ENCODE measurements at regions not wholly inside any gene's neighbourhood (a gene's known extent, or its start where the extent isn't known, plus 50 kb on each side); places are given as distances from the start of the nearest gene placed in this dataset.

- TF ChIP-seq CTCF (IDR thresholded peaks at IDR 0.05; ENCODE audit: borderline replicate concordance, control extremely low read depth, extremely low read depth, insufficient read depth, missing control alignments) = no peak
- in situ Hi-C loops (cut with MboI; ENCODE audit: low sequenced_read_pairs, unreplicated experiment) = no loop called here
- DNase-seq (ENCODE audit: low spot score) = no peak
Measured at GRCh38 chr13:85519363-85519762, 279.9 kb downstream of the SLITRK6 start.

- no peak for TF ChIP-seq CTCF (IDR thresholded peaks at IDR 0.05; ENCODE audit: borderline replicate concordance, control extremely low read depth, extremely low read depth, insufficient read depth, missing control alignments)
- DNase-seq (ENCODE audit: low spot score) = no peak
- in situ Hi-C loops (cut with MboI; ENCODE audit: low sequenced_read_pairs, unreplicated experiment) = no loop called here
Measured at GRCh38 chr13:85512421-85512820, 286.8 kb downstream of the SLITRK6 start.

- no peak for TF ChIP-seq CTCF (IDR thresholded peaks at IDR 0.05; ENCODE audit: borderline replicate concordance, control extremely low read depth, extremely low read depth, insufficient read depth, missing control alignments)
- DNase-seq (ENCODE audit: low spot score) = no peak
- in situ Hi-C loops (cut with MboI; ENCODE audit: low sequenced_read_pairs, unreplicated experiment) = no loop called here
Measured at GRCh38 chr13:85509512-85509911, 289.7 kb downstream of the SLITRK6 start.

GRCh38 chr13:85508683-85509329 lies 290.4 kb downstream of the SLITRK6 start:
- DNase-seq (ENCODE audit: low spot score) = no peak
- in situ Hi-C loops (cut with MboI; ENCODE audit: low sequenced_read_pairs, unreplicated experiment) = no loop called here
- TF ChIP-seq CTCF (IDR thresholded peaks at IDR 0.05; ENCODE audit: borderline replicate concordance, control extremely low read depth, extremely low read depth, insufficient read depth, missing control alignments) = no peak

- no peak for TF ChIP-seq CTCF (IDR thresholded peaks at IDR 0.05; ENCODE audit: borderline replicate concordance, control extremely low read depth, extremely low read depth, insufficient read depth, missing control alignments)
- in situ Hi-C loops (cut with MboI; ENCODE audit: low sequenced_read_pairs, unreplicated experiment) = no loop called here
Measured at GRCh38 chr13:85503797-85504196, 295.4 kb downstream of the SLITRK6 start.

GRCh38 chr13:85501616-85502015 lies 297.6 kb downstream of the SLITRK6 start:
- in situ Hi-C loops (cut with MboI; ENCODE audit: low sequenced_read_pairs, unreplicated experiment) = no loop called here
- no peak for DNase-seq (ENCODE audit: low spot score)
- TF ChIP-seq CTCF (IDR thresholded peaks at IDR 0.05; ENCODE audit: borderline replicate concordance, control extremely low read depth, extremely low read depth, insufficient read depth, missing control alignments) = no peak

More at GRCh38 chr13:85503797-85504196, 295.4 kb downstream of the SLITRK6 start:
- DNase-seq (ENCODE audit: low spot score) = no peak

Measured in GM13976 (cell line).